ENCODE measurements at regions not wholly inside any gene's neighbourhood (a gene's known extent, or its start where the extent isn't known, plus 50 kb on each side); places are given as distances from the start of the nearest gene placed in this dataset.

- no peak for TF ChIP-seq REST (IDR thresholded peaks at IDR 0.05; ENCODE audit: insufficient read depth in 1 of 2, low read depth in 2 of 2, low read length in 2 of 2)
- TF ChIP-seq FOXP2 (optimal IDR thresholded peaks at IDR 0.05; ENCODE audit: borderline replicate concordance, extremely low read depth, extremely low read length, insufficient read depth): no peak
- TF ChIP-seq TAF1 (IDR thresholded peaks at IDR 0.05; ENCODE audit: borderline replicate concordance, insufficient read depth, low read length): no peak
- no peak for TF ChIP-seq POLR2AphosphoS5 (IDR thresholded peaks at IDR 0.05; ENCODE audit: low read depth, low read length)
- no peak for TF ChIP-seq SIN3A (IDR thresholded peaks at IDR 0.05; ENCODE audit: borderline replicate concordance, insufficient read depth, low read length)
Measured at GRCh38 chr5:57041570-57041969, 89.6 kb upstream of the MIER3 start.

- TF ChIP-seq FOXP2 (optimal IDR thresholded peaks at IDR 0.05; ENCODE audit: borderline replicate concordance, extremely low read depth, extremely low read length, insufficient read depth): no peak
- TF ChIP-seq REST (IDR thresholded peaks at IDR 0.05; ENCODE audit: insufficient read depth in 1 of 2, low read depth in 2 of 2, low read length in 2 of 2): no peak
Measured at GRCh38 chr5:57042524-57042931, 90.6 kb upstream of the MIER3 start.

GRCh38 chr5:57054135-57054534 lies 102.2 kb upstream of the MIER3 start:
- TF ChIP-seq TAF1 (IDR thresholded peaks at IDR 0.05; ENCODE audit: borderline replicate concordance, insufficient read depth, low read length) (no peak), SIN3A (IDR thresholded peaks at IDR 0.05; ENCODE audit: borderline replicate concordance, insufficient read depth, low read length) (no peak), REST (IDR thresholded peaks at IDR 0.05; ENCODE audit: insufficient read depth in 1 of 2, low read depth in 2 of 2, low read length in 2 of 2) (no peak), FOXP2 (optimal IDR thresholded peaks at IDR 0.05; ENCODE audit: borderline replicate concordance, extremely low read depth, extremely low read length, insufficient read depth) (no peak), POLR2AphosphoS5 (IDR thresholded peaks at IDR 0.05; ENCODE audit: low read depth, low read length) (no peak)

GRCh38 chr5:57054671-57055070 lies 102.7 kb upstream of the MIER3 start:
- TF ChIP-seq FOXP2 (optimal IDR thresholded peaks at IDR 0.05; ENCODE audit: borderline replicate concordance, extremely low read depth, extremely low read length, insufficient read depth): no peak
- TF ChIP-seq REST (IDR thresholded peaks at IDR 0.05; ENCODE audit: insufficient read depth in 1 of 2, low read depth in 2 of 2, low read length in 2 of 2): no peak
- TF ChIP-seq SIN3A (IDR thresholded peaks at IDR 0.05; ENCODE audit: borderline replicate concordance, insufficient read depth, low read length): no peak
- no peak for TF ChIP-seq TAF1 (IDR thresholded peaks at IDR 0.05; ENCODE audit: borderline replicate concordance, insufficient read depth, low read length)
- no peak for TF ChIP-seq POLR2AphosphoS5 (IDR thresholded peaks at IDR 0.05; ENCODE audit: low read depth, low read length)

GRCh38 chr5:57055731-57056130 lies 103.8 kb upstream of the MIER3 start:
- TF ChIP-seq SIN3A (IDR thresholded peaks at IDR 0.05; ENCODE audit: borderline replicate concordance, insufficient read depth, low read length) (no peak), TAF1 (IDR thresholded peaks at IDR 0.05; ENCODE audit: borderline replicate concordance, insufficient read depth, low read length) (no peak), FOXP2 (optimal IDR thresholded peaks at IDR 0.05; ENCODE audit: borderline replicate concordance, extremely low read depth, extremely low read length, insufficient read depth) (no peak)

Data from PFSK-1 (cell line).